Omental fat pad (tissue), 3 donors: ENCODE measurements at regions not wholly inside any gene's neighbourhood (a gene's known extent, or its start where the extent isn't known, plus 50 kb on each side); places are given as distances from the start of the nearest gene placed in this dataset.

Experiments used
- ATAC-seq: fragments of 150-250 bp; one replicate; pipeline ENCODE4 v1.9.1; 2016; ENCODE audit warnings: mild to moderate bottlenecking, moderate library complexity; ENCODE audit not compliant: low FRiP score
- DNase-seq: peaks from one replicate; pipeline ENCODE4 v3.0.0-alpha.2; 2019; ENCODE audit warnings: low spot score
- TF ChIP-seq, protein P1 (sequence below), 3 donors: fragments of 450-650 bp; IDR thresholded peaks; one replicate each; pipeline ENCODE4 v1.5.1; 2016 to 2017; ENCODE audit warnings: antibody characterized with exemption in 3 of 3, mild to moderate bottlenecking in 3 of 3, moderate library complexity in 2 of 3

GRCh38 chr13:91169321-91170050 lies 178.0 kb upstream of the MIR17HG start:
- TF ChIP-seq, protein P1, sequence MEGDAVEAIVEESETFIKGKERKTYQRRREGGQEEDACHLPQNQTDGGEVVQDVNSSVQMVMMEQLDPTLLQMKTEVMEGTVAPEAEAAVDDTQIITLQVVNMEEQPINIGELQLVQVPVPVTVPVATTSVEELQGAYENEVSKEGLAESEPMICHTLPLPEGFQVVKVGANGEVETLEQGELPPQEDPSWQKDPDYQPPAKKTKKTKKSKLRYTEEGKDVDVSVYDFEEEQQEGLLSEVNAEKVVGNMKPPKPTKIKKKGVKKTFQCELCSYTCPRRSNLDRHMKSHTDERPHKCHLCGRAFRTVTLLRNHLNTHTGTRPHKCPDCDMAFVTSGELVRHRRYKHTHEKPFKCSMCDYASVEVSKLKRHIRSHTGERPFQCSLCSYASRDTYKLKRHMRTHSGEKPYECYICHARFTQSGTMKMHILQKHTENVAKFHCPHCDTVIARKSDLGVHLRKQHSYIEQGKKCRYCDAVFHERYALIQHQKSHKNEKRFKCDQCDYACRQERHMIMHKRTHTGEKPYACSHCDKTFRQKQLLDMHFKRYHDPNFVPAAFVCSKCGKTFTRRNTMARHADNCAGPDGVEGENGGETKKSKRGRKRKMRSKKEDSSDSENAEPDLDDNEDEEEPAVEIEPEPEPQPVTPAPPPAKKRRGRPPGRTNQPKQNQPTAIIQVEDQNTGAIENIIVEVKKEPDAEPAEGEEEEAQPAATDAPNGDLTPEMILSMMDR (IDR thresholded peaks at IDR 0.05) = no peak
- ATAC-seq (no peak), DNase-seq (no peak)

DNA sequence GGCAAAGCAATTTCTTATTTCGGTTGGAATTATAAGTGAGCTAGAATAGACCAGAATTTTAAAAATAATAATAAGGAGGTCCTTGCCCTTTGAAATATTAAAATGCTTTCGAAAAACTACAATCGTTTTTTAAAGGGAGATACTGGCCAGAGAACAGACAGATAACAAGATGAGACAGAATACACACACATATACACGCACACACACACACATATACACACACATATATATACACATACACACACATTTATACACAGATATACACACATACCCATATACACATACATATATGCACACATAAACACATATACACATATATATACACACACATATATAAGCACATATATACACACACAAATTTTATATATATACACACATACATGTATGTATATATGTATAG lies 175.3 kb upstream of the MIR17HG start:
- TF ChIP-seq, protein P1 (IDR thresholded peaks at IDR 0.05) = no peak
- DNase-seq = no peak
- no peak for ATAC-seq

DNA sequence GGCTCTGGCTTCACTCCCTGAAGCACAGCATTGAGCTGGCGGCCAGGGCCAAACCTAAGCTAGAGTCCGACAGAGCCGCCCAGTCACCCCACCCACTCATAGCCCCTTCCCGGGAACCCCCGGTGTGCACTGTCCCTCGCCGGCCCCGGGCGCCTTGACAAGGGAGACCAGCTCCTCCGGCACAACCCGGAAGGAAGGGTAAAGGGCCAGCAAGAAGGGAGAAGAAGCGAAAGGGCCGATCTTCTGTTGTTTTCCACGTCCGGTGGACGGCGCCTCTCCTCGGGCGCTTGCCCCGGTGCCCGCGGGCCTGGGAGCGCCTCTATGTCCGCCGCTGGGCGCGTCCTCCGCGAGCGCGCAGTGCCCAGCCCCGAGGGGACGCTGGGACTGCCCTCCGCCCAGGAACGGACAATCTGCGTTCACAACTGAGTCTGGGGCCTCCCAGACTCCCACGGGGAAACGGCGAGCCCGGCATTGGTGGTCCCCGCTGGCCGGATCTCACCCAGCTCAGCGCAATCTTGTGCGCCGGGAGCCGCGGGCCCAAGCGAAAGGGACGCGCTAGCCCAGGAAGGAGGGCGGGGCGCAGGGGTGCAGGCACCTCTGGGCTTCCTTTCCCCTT lies 172.5 kb upstream of the MIR17HG start:
- ATAC-seq = no peak
- no peak for DNase-seq
- TF ChIP-seq, protein P1 (IDR thresholded peaks at IDR 0.05) = no peak

DNA sequence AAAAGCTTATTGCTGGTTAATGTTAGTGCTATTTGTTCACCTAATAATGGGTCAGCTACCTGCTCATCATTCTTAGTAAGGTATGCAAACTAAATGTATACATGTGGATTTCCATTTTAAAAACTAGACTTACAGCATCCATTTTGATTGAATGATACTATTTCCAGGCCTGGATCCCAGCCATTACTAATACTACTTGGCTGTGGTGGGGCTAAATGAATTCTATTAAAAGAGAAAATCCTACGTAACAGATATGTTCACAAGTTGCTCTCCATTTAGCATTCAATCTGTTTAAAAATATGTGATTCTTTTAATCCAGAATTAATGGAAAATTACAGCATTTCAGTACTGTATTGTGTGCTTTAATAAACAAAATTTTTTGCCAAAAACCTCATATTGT lies 169.4 kb upstream of the MIR17HG start:
- TF ChIP-seq, protein P1 (IDR thresholded peaks at IDR 0.05) = no peak
- ATAC-seq = no peak
- DNase-seq = no peak

- TF ChIP-seq, protein P1 (IDR thresholded peaks at IDR 0.05) = no peak
- DNase-seq = no peak
- ATAC-seq = no peak
Observed at GRCh38 chr13:91181892-91182291, 165.6 kb upstream of the MIR17HG start.

- DNase-seq (no peak), ATAC-seq (no peak)
- TF ChIP-seq, protein P1 (IDR thresholded peaks at IDR 0.05) = no peak
Observed at GRCh38 chr13:91184244-91184926, 163.1 kb upstream of the MIR17HG start.
